Left lung (tissue), 4 donors: ENCODE measurements at regions not wholly inside any gene's neighbourhood (a gene's known extent, or its start where the extent isn't known, plus 50 kb on each side); places are given as distances from the start of the nearest gene placed in this dataset.

Source experiments
- ATAC-seq: fragments of 200-7000 bp; cut with Tn5 transposase; one replicate; pipeline ENCODE4 v1.9.1; 2020; ENCODE audit warnings: moderate library complexity
- DNase-seq, 4 donors: peaks; one replicate each; pipeline ENCODE4 v3.0.0-alpha.2; 2013 to 2020
- H3K27ac ChIP-seq, 2 donors: fragments of 200-600 bp; sonication (generic) in 1 of 2; one replicate each; pipeline versions ENCODE4 v1.5.0 to v1.8.0; 2020 to 2021
- H3K27me3 ChIP-seq, 2 donors: fragments of 200-600 bp; sonication (generic) in 1 of 2; one replicate each; pipeline versions ENCODE4 v1.5.0 to v1.8.0; 2020 to 2021
- H3K36me3 ChIP-seq, 2 donors: fragments of 200-600 bp; sonication (generic) in 1 of 2; one replicate each; pipeline versions ENCODE4 v1.5.0 to v1.8.0; 2020 to 2021
- H3K4me1 ChIP-seq, 2 donors: fragments of 200-600 bp; one replicate each; pipeline ENCODE4 v1.8.0; 2021
- H3K4me3 ChIP-seq, 2 donors: fragments of 200-600 bp; sonication (generic) in 1 of 2; one replicate each; pipeline versions ENCODE4 v1.5.0 to v1.8.0; 2020 to 2021; ENCODE audit warnings: mild to moderate bottlenecking in 1 of 2
- H3K9me3 ChIP-seq, 2 donors: fragments of 200-600 bp; sonication (generic) in 1 of 2; one replicate each; pipeline versions ENCODE4 v1.5.0 to v1.8.0; 2020 to 2021
- CTCF ChIP-seq, 2 donors: fragments of 200-600 bp; sonication (generic) in 1 of 2; IDR thresholded peaks; one replicate each; pipeline versions ENCODE4 v1.5.0 to v1.8.0; 2021; ENCODE audit warnings: antibody characterized with exemption in 2 of 2
- intact Hi-C, 2 donors: fragments of 100-400 bp; cut with DNase I; formaldehyde crosslinking; loops; one replicate each; pipeline versions ENCODE4 v1.11.2 to v1.14.2; 2022
- donor health status: DM: no; HTN: yes; CAD: no.
- donor health status: DM: no; HTN: no; CAD: no.

GRCh38 chr6:167506443-167507301 lies 181.8 kb downstream of the TTLL2 start:
- H3K27me3 ChIP-seq = peaks cover 0 to 6% of the 10 kb centered on the region in 2 donors
- no peaks in the 10 kb centered on the region for H3K9me3 ChIP-seq
- TF ChIP-seq CTCF (IDR thresholded peaks at IDR 0.05) = no peak
- DNase-seq = no peak
- intact Hi-C loops = no loop called here
- H3K4me3 ChIP-seq = no peak overlapping the region
- no peak for ATAC-seq
- no peaks in the 10 kb centered on the region for H3K36me3 ChIP-seq
- no peaks in the 10 kb centered on the region for H3K4me1 ChIP-seq
- H3K27ac ChIP-seq = no peak overlapping the region

- no peak for ATAC-seq
- no peak for DNase-seq
- intact Hi-C loops = no loop called here
Measured at GRCh38 chr6:167507376-167507945, 182.6 kb downstream of the TTLL2 start.

GRCh38 chr6:167508919-167509852 lies 184.3 kb downstream of the TTLL2 start:
- H3K9me3 ChIP-seq = no peaks in the 10 kb centered on the region
- H3K27me3 ChIP-seq = peaks cover 0 to 6% of the 10 kb centered on the region in 2 donors
- no peak overlapping the region for H3K4me3 ChIP-seq
- intact Hi-C loops = no loop called here
- no peak overlapping the region for H3K27ac ChIP-seq
- DNase-seq = no peak
- H3K4me1 ChIP-seq = no peaks in the 10 kb centered on the region
- no peak for TF ChIP-seq CTCF (IDR thresholded peaks at IDR 0.05)
- ATAC-seq = no peak
- H3K36me3 ChIP-seq = no peaks in the 10 kb centered on the region

More at GRCh38 chr6:167507376-167507945, 182.6 kb downstream of the TTLL2 start:
- Histone ChIP-seq H3K27me3 (peaks cover 0 to 6% of the 10 kb centered on the region in 2 donors), H3K4me1 (no peaks in the 10 kb centered on the region), H3K9me3 (no peaks in the 10 kb centered on the region), H3K4me3 (no peak overlapping the region), H3K36me3 (no peaks in the 10 kb centered on the region), H3K27ac (no peak overlapping the region)
- no peak for TF ChIP-seq CTCF (IDR thresholded peaks at IDR 0.05)

DNA sequence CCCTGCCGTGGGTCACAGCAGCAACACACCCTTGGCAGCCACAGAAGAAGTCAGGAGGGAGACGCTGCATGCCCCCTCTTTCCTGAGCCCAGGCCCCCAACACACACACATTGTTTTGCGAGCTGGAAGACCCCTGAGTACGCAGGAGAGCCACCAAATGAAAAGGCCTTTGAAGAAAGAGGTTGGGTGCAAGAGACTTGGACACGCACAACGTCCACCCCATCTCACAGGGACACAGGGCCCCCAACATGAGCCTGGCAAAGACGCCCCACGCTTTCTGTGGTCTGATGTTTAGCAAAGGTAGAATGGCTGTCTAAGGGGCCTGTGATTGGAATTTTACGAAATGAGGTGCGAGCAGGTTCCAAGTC lies 185.0 kb downstream of the TTLL2 start:
- DNase-seq = no peak
- H3K4me1 ChIP-seq = no peaks in the 10 kb centered on the region
- no peak for ATAC-seq
- intact Hi-C loops = no loop called here
- H3K27me3 ChIP-seq = peaks cover 0 to 6% of the 10 kb centered on the region in 2 donors
- TF ChIP-seq CTCF (IDR thresholded peaks at IDR 0.05) = no peak
- H3K36me3 ChIP-seq = no peaks in the 10 kb centered on the region
- no peak overlapping the region for H3K27ac ChIP-seq
- no peak overlapping the region for H3K4me3 ChIP-seq
- H3K9me3 ChIP-seq = no peaks in the 10 kb centered on the region
